C4-2B (cell line): ENCODE measurements at regions not wholly inside any gene's neighbourhood (a gene's known extent, or its start where the extent isn't known, plus 50 kb on each side); places are given as distances from the start of the nearest gene placed in this dataset.

Source experiments
- H3K27ac ChIP-seq: fragments of 450-650 bp; 2 replicates; pipeline ENCODE4 v1.5.1; 2017
- ZFX ChIP-seq: fragments of 450-650 bp; IDR thresholded peaks from 2 replicates; pipeline ENCODE4 v1.6.1; 2017
- TF ChIP-seq, protein P1 (sequence below): fragments of 450-650 bp; conservative IDR thresholded peaks from 2 replicates; pipeline ENCODE4 v1.5.1; 2017; ENCODE audit warnings: mild to moderate bottlenecking

DNA sequence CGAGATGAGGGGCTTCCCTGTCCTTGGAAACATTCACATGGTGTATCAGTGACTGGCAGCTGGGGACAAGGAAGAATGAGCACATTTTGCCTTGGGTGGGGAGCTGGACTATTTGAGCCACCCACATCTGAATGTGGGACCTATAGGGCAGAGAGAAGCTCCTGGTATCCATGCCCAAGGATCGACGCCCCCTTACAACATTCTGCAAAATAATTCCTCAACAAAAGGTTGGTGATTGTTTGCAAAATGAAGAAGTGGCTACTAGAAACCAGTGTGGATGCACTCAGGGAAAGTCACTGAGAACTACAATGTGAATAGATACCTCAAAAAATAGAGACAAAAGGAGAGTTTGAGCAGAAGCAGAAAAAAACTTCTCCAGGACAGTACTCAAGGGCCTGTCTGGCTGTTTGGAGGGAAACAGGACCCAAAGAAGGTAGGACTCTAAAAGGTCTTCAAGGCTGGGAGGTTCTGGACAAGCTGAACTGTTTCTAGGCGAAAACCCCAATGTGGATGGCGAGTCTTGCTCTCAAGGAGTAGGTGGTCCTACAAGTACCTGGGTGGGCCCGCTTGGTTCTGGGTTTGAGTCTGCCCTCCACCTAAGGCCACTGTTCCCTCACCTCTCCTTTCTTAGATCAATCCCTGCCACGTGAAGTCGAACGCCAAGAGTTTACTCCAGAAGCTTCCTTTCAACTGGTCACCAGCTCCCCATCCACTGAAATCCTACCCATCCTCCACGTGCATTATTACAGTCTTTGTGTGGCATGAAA is 125.0 kb upstream of the ZNF746 start:
- H3K27ac ChIP-seq: no peak overlapping the region
- TF ChIP-seq, protein P1, sequence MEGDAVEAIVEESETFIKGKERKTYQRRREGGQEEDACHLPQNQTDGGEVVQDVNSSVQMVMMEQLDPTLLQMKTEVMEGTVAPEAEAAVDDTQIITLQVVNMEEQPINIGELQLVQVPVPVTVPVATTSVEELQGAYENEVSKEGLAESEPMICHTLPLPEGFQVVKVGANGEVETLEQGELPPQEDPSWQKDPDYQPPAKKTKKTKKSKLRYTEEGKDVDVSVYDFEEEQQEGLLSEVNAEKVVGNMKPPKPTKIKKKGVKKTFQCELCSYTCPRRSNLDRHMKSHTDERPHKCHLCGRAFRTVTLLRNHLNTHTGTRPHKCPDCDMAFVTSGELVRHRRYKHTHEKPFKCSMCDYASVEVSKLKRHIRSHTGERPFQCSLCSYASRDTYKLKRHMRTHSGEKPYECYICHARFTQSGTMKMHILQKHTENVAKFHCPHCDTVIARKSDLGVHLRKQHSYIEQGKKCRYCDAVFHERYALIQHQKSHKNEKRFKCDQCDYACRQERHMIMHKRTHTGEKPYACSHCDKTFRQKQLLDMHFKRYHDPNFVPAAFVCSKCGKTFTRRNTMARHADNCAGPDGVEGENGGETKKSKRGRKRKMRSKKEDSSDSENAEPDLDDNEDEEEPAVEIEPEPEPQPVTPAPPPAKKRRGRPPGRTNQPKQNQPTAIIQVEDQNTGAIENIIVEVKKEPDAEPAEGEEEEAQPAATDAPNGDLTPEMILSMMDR: no peak
- TF ChIP-seq ZFX: no peak

DNA sequence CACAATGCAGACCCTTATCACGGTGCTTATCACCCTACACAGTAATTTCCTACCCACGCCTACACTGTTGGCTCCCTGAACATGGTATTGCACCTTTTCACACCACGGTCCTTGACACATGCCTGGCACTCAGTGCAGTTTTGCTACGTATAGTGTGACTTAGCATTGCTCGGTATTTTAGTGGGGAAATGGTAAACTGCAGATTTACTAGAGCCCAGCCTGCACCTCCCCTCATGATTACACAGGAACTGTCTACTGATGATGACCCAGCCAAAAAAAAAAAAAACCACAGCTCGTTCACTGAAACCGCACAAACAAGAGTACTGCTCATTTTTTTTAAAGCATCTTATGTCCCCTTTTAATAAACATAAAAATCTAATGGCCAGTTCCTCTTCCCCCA is 124.2 kb upstream of the ZNF746 start:
- no peak overlapping the region for H3K27ac ChIP-seq
- TF ChIP-seq, protein P1: no peak
- TF ChIP-seq ZFX: no peak

DNA sequence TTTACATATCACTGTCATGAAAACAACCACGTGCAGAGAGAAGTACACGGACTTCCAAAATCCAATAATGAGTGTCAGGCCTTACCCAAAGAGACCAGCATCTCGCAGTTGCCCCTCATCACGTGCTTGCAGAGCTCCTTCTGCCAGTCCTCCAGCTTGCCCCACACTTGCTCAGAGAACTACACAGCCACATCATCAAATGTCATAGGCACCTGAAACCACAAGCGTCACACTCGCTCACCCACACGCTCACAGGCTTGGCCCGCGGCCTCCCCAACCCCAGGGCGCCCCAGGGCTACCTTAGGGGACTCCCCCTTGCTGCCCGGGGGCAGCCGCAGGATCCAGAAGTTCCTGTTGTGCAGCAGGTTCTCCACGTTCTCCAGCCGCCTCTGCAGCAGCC is 123.4 kb upstream of the ZNF746 start:
- TF ChIP-seq ZFX: no peak
- TF ChIP-seq, protein P1: no peak
- no peak overlapping the region for H3K27ac ChIP-seq

DNA sequence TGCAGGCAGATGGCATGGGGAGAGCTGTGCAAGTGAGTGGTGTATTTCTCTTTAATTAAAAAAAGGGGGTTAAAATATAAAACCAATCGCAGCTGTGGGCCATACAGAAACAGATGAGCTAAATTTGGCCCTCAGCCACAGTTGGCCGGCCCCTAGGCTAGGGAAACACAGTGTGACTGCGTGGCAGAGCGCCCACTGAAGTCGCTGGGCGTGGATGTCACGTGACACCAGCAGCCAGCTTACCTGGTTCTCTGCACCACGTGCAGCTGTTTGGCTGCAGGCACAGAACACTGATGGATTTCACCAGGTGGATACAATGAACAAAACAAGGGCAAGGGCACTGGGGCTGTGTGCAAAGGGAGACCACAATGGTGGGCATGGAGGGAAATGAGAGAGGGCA is 119.3 kb upstream of the ZNF746 start:
- TF ChIP-seq, protein P1: no peak
- TF ChIP-seq ZFX: no peak
- H3K27ac ChIP-seq: no peak overlapping the region

DNA sequence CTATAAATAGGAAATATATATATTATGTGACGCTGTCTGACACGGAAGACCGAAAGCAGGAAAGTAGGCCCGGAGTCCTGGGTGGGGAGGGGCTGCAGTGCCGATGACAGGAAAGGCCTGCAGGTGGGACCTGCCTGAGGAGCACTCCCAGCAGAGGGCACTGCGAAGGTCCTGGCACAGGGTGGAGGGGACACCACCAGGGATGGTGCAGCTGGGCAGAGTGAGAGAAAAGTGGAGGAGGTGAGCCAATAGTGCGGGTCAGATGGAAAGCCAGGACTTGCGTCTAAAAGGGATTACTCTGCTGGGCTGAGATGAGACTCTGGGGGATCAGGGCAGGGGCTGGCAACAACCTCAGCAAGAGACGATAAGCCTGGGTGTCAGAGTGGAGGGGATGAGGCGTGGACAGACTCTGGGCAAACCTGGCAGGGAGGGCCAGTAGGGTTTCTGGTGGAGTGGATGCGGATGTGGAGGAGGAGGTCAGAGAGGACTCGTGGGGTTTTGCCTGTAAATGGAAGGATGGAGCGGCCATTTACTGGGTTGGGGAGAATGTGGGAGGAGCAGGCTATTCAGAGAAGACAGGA is 118.2 kb upstream of the ZNF746 start:
- H3K27ac ChIP-seq: no peak overlapping the region
- TF ChIP-seq, protein P1: no peak; the same call in 1 of the 2 replicates
- TF ChIP-seq ZFX: no peak

DNA sequence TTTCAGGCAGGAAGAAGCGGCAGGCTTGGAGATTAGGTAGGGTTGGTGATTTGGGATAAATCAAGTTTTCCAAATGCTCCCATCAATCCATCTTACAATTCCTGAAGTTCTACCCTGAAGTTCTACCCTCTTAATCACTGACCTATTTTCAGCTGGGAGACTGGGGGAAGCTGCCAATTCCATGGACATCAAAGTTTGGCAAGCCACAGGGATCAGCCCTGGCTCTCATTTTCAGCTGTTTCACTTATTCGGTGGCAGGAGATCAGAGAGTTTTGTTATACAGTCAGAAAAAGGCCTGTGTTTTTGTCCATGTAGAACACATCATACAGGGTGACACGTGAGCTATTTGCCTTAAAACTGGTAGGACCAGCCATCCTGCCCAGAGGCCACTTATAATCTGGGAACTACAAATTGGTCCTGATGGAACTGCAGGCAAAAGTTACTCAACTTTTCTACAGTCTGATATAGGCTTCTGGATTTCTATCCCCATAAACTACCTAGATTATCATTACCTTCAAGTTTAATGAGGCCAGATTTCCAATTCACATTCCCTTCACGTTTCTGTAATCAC is 112.9 kb upstream of the ZNF746 start:
- H3K27ac ChIP-seq: no peak overlapping the region

More for the DNA sequence above, 112.9 kb upstream of the ZNF746 start:
- TF ChIP-seq, protein P1: no peak
- no peak for TF ChIP-seq ZFX
